HepG2 (cell line): ENCODE measurements at regions not wholly inside any gene's neighbourhood (a gene's known extent, or its start where the extent isn't known, plus 50 kb on each side); places are given as distances from the start of the nearest gene placed in this dataset.

Experiments
- ARID2 ChIP-seq: sonication (generic); formaldehyde crosslinking; IDR thresholded peaks from 2 replicates; pipeline ENCODE4 v1.8.1; 2022; ENCODE audit warnings: mild to moderate bottlenecking, missing genetic modification reagents, borderline replicate concordance
- ARNT2 ChIP-seq: sonication (generic); formaldehyde crosslinking; IDR thresholded peaks from 2 replicates; pipeline ENCODE4 v1.8.0; 2022; ENCODE audit warnings: mild to moderate bottlenecking, low read depth, missing genetic modification reagents, moderate library complexity
- BRCA1 ChIP-seq: sonication (generic); formaldehyde crosslinking; IDR thresholded peaks from 2 replicates; pipeline ENCODE4 v1.4.0; 2020; ENCODE audit warnings: missing genetic modification reagents
- CEBPB ChIP-seq: IDR thresholded peaks from 2 replicates; pipeline ENCODE4 v1.6.1; 2011; ENCODE audit warnings: low read depth, low read length, improper control_type of control experiment, borderline replicate concordance
- E2F5 ChIP-seq: sonication (generic); formaldehyde crosslinking; conservative IDR thresholded peaks from 2 replicates; pipeline ENCODE4 v1.4.0; 2020; ENCODE audit warnings: missing genetic modification reagents
- GABPA ChIP-seq, 2 experiments: IDR thresholded peaks; 2 replicates each; pipeline ENCODE4 v1.6.1; 2011 to 2016; ENCODE audit warnings: low read depth in 2 of 2, low read length in 1 of 2, missing biosample characterization in 1 of 2, missing genetic modification characterization in 1 of 2
- JUND ChIP-seq: sonication (generic); formaldehyde crosslinking; IDR thresholded peaks from 2 replicates; pipeline ENCODE4 v1.8.0; 2022; ENCODE audit warnings: mild to moderate bottlenecking, missing genetic modification reagents
- KDM3A ChIP-seq: IDR thresholded peaks from 2 replicates; pipeline ENCODE4 v1.6.1; 2018; ENCODE audit warnings: low read depth, missing compliant biosample characterization
- MTF2 ChIP-seq: sonication (generic); formaldehyde crosslinking; IDR thresholded peaks from 2 replicates; pipeline ENCODE4 v1.5.0; 2020; ENCODE audit warnings: missing genetic modification reagents, borderline replicate concordance
- SKIL ChIP-seq: sonication (generic); formaldehyde crosslinking; IDR thresholded peaks from 2 replicates; pipeline ENCODE4 v1.8.0; 2022; ENCODE audit warnings: missing genetic modification reagents, mild to moderate bottlenecking, moderate library complexity, borderline replicate concordance
- USF2 ChIP-seq, 2 experiments: sonication (generic) in 1 of 2; formaldehyde crosslinking in 1 of 2; IDR thresholded peaks; 2 replicates each; pipeline versions ENCODE4 v1.5.1 to v1.6.1; 2011 to 2020; ENCODE audit warnings: borderline replicate concordance in 1 of 2, low read depth in 1 of 2, low read length in 1 of 2, mild to moderate bottlenecking in 1 of 2, missing genetic modification reagents in 1 of 2, moderate library complexity in 1 of 2
- ZIK1 ChIP-seq: sonication (generic); formaldehyde crosslinking; IDR thresholded peaks from 2 replicates; pipeline ENCODE4 v1.5.0; 2020; ENCODE audit warnings: mild to moderate bottlenecking, low read depth, missing genetic modification reagents, borderline replicate concordance
- ZNF674 ChIP-seq: sonication (generic); formaldehyde crosslinking; IDR thresholded peaks from 2 replicates; pipeline ENCODE4 v1.5.0; 2020; ENCODE audit warnings: low read depth, mild to moderate bottlenecking, missing genetic modification reagents

DNA sequence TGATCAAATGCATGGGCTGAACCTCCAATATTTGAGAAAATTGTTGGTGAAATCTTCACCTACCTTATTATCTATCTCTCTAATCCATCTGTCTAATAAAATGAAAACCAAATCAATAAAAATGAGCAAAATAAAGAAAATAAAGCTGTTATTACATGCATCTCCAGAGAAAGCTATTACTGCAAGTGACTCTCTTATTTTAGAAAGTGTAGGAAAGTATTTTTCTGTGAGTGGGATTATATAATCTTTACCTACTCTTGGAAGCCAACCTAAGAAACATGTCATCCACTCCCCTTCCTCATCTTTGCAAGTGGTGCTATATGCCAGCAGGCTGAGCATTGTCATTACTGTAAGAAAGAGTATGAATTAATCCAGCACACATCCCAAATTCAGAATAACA, 191.5 kb upstream of the RFC3 start (continued):
- TF ChIP-seq SKIL (CRISPR knock-in tag): no peak
- TF ChIP-seq E2F5 (CRISPR knock-in tag): no peak
- TF ChIP-seq ZNF674 (CRISPR knock-in tag): no peak
- no peak for TF ChIP-seq CEBPB
- TF ChIP-seq JUND: no peak
- no peak for TF ChIP-seq BRCA1 (CRISPR knock-in tag)
- no peak for TF ChIP-seq KDM3A (CRISPR knock-in tag)
- TF ChIP-seq ARNT2 (CRISPR knock-in tag): no peak
- no peak for TF ChIP-seq GABPA (IDR thresholded peaks at IDR 0.05; ENCODE audit: low read depth, low read length)
- no peak for TF ChIP-seq GABPA (CRISPR knock-in tag; IDR thresholded peaks at IDR 0.05; ENCODE audit: low read depth)
- no peak for TF ChIP-seq ARID2 (CRISPR knock-in tag)
- no peak for TF ChIP-seq MTF2
- no peak for TF ChIP-seq ZIK1 (CRISPR knock-in tag)
- TF ChIP-seq USF2 (IDR thresholded peaks at IDR 0.05; ENCODE audit: low read depth, low read length): no peak
- TF ChIP-seq USF2 (CRISPR knock-in tag; IDR thresholded peaks at IDR 0.05; ENCODE audit: borderline replicate concordance): no peak
